Prostate gland (tissue), 2 donors: ENCODE measurements at regions not wholly inside any gene's neighbourhood (a gene's known extent, or its start where the extent isn't known, plus 50 kb on each side); places are given as distances from the start of the nearest gene placed in this dataset.

ENCODE experiments used
- POLR2A ChIP-seq: fragments of 450-650 bp; IDR thresholded peaks from one replicate; pipeline ENCODE4 v1.6.1; 2016; ENCODE audit warnings: antibody characterized with exemption, mild to moderate bottlenecking
- TF ChIP-seq, protein P1 (sequence below), 4 experiments: fragments of 200-600 bp in 2 of 4; fragments of 450-650 bp in 2 of 4; sonication (generic) in 2 of 4; IDR thresholded peaks; 1 replicate in 3 of 4; 2 replicates in 1 of 4; pipeline ENCODE4 v1.5.1; 2016 to 2019; ENCODE audit warnings: antibody characterized with exemption in 4 of 4, mild to moderate bottlenecking in 2 of 4, moderate library complexity in 2 of 4

DNA sequence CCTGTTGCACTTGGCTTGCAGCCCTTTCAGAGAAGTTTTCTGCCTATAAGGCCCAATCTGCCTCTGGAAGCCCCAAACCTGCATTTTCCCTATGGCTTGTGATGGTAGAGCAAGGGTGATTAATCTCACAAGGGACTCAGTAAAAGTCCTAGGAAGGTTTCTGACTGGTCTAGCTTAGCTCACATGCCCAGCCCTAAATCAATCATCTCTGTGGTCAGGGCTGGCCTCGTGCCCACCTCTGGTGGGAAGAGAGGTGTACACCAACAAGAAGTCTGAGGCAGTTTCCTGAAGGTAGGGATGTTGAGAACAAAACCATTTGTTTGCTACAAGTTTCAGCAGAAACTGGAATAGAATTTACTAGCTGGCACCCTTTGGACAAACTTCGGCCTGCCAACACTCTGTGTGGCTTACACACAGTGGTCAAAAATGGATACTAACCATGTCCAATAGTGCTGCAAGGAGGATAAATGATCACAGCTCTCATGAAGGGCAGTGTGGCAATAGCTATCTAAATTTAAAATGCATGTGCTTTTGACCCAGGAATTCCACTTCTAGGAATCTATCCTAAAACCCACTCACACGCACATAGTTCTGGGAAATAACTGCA is 96.4 kb downstream of the EN1 start:
- TF ChIP-seq, protein P1, sequence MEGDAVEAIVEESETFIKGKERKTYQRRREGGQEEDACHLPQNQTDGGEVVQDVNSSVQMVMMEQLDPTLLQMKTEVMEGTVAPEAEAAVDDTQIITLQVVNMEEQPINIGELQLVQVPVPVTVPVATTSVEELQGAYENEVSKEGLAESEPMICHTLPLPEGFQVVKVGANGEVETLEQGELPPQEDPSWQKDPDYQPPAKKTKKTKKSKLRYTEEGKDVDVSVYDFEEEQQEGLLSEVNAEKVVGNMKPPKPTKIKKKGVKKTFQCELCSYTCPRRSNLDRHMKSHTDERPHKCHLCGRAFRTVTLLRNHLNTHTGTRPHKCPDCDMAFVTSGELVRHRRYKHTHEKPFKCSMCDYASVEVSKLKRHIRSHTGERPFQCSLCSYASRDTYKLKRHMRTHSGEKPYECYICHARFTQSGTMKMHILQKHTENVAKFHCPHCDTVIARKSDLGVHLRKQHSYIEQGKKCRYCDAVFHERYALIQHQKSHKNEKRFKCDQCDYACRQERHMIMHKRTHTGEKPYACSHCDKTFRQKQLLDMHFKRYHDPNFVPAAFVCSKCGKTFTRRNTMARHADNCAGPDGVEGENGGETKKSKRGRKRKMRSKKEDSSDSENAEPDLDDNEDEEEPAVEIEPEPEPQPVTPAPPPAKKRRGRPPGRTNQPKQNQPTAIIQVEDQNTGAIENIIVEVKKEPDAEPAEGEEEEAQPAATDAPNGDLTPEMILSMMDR (IDR thresholded peaks at IDR 0.05) = no peak
- TF ChIP-seq POLR2A = no peak
